GM12891 (cell line): ENCODE measurements at regions not wholly inside any gene's neighbourhood (a gene's known extent, or its start where the extent isn't known, plus 50 kb on each side); places are given as distances from the start of the nearest gene placed in this dataset.

Experiments
- PAX5 ChIP-seq: IDR thresholded peaks from 2 replicates; pipeline ENCODE4 v1.6.1; 2011; ENCODE audit warnings: low read length, moderate library complexity, mild to moderate bottlenecking; ENCODE audit not compliant: insufficient read depth, severe bottlenecking
- POLR2A ChIP-seq: IDR thresholded peaks from 2 replicates; pipeline ENCODE4 v1.6.1; 2011; ENCODE audit warnings: low read depth, low read length, control low read depth
- POLR2AphosphoS5 ChIP-seq: IDR thresholded peaks from 2 replicates; pipeline ENCODE4 v1.6.1; 2011; ENCODE audit warnings: low read depth, low read length, control low read depth
- POU2F2 ChIP-seq: IDR thresholded peaks from 2 replicates; pipeline ENCODE4 v1.6.1; 2011; ENCODE audit warnings: low read depth, mild to moderate bottlenecking, control low read depth, low read length, moderate library complexity
- SPI1 ChIP-seq: IDR thresholded peaks from 2 replicates; pipeline ENCODE4 v1.6.1; 2011; ENCODE audit warnings: low read depth, low read length, control low read depth
- TAF1 ChIP-seq: IDR thresholded peaks from 2 replicates; pipeline ENCODE4 v1.6.1; 2011; ENCODE audit warnings: low read depth, low read length, control low read depth

DNA sequence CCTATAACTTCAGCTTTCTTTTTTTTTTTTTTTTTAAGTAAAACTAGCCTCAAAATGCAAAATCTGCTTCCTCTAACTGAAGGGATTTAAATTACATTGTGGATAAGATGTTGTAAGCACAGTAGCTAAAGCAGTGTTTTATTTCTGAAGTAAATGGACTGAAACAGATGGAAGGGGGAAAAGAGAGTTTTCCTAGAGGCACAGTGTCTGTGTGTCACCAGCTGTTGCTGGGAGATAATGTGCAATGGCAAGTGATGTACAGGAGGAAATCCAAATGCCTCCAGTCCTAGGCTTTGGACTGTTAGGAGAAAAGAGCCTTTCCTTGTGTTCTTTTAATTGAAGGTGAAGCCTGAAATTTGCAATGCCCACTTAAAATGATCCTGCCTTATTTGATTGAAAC is 672.1 kb downstream of the GRXCR1 start:
- TF ChIP-seq POLR2A, result no peak
- no peak for TF ChIP-seq TAF1
- no peak for TF ChIP-seq POLR2AphosphoS5
- TF ChIP-seq PAX5, result no peak
- TF ChIP-seq POU2F2, result no peak
- no peak for TF ChIP-seq SPI1
